HEK293 (cell line): ENCODE measurements at regions not wholly inside any gene's neighbourhood (a gene's known extent, or its start where the extent isn't known, plus 50 kb on each side); places are given as distances from the start of the nearest gene placed in this dataset.

Source experiments
- CTCF ChIA-PET: fragments of 350-600 bp; formaldehyde crosslinking; extraction: SDS; loops from one replicate; lab custom pipeline; 2021; ENCODE audit warnings: antibody characterized with exemption; lab: Yijun Ruan, JAX
- POLR2A ChIA-PET: fragments of 300-600 bp; formaldehyde crosslinking; extraction: SDS; loops from one replicate; lab custom pipeline; 2020; ENCODE audit warnings: antibody characterized with exemption, inconsistent platforms; lab: Yijun Ruan, JAX
- H3K27ac ChIP-seq: fragments of 200-500 bp; sonication (Bioruptor generic); 2 replicates; pipeline ENCODE4 v1.5.1; 2014; ENCODE audit warnings: low read depth, low read length, control low read depth, inconsistent platforms; ENCODE audit errors: extremely low read depth
- H3K36me3 ChIP-seq, 2 experiments: fragments of 200-500 bp in 1 of 2; sonication (Bioruptor generic) in 1 of 2; 1 replicate in 1 of 2; 2 replicates in 1 of 2; pipeline ENCODE4 v1.5.1; 2014 to 2017; ENCODE audit warnings: inconsistent platforms in 2 of 2, low read length in 2 of 2; ENCODE audit not compliant: control insufficient read depth in 2 of 2, insufficient read depth in 1 of 2
- H3K4me1 ChIP-seq: fragments of 200-500 bp; sonication (Bioruptor generic); 2 replicates; pipeline ENCODE4 v1.5.1; 2014; ENCODE audit warnings: mild to moderate bottlenecking, low read length, inconsistent platforms; ENCODE audit not compliant: control insufficient read depth, insufficient read depth
- H3K4me3 ChIP-seq: 2 replicates; pipeline ENCODE4 v1.5.1; 2011; ENCODE audit warnings: low read depth, mild to moderate bottlenecking, control low read depth, low read length, moderate library complexity
- H3K9me3 ChIP-seq: fragments of 200-500 bp; sonication (Bioruptor generic); 2 replicates; pipeline ENCODE4 v1.5.1; 2014; ENCODE audit warnings: low read depth, low read length, inconsistent platforms; ENCODE audit not compliant: control insufficient read depth, insufficient read depth
- GLI4 ChIP-seq: fragments of 450-650 bp; formaldehyde crosslinking; IDR thresholded peaks from 2 replicates; pipeline ENCODE4 v1.5.1; 2016; ENCODE audit warnings: missing biosample characterization, missing genetic modification characterization
- GLIS2 ChIP-seq: fragments of 450-650 bp; formaldehyde crosslinking; IDR thresholded peaks from 2 replicates; pipeline ENCODE4 v1.5.1; 2016; ENCODE audit warnings: missing biosample characterization, missing genetic modification characterization
- KLF16 ChIP-seq: fragments of 450-650 bp; formaldehyde crosslinking; IDR thresholded peaks from 2 replicates; pipeline ENCODE4 v1.5.1; 2017; ENCODE audit warnings: missing biosample characterization, missing genetic modification characterization
- PRDM2 ChIP-seq: fragments of 450-650 bp; formaldehyde crosslinking; IDR thresholded peaks from 2 replicates; pipeline ENCODE4 v1.5.1; 2016; ENCODE audit warnings: missing biosample characterization, missing genetic modification characterization, borderline replicate concordance
- SP2 ChIP-seq: fragments of 450-650 bp; formaldehyde crosslinking; IDR thresholded peaks from 2 replicates; pipeline ENCODE4 v1.5.1; 2016; ENCODE audit warnings: missing biosample characterization, missing genetic modification characterization
- TCF7L2 ChIP-seq: IDR thresholded peaks from 2 replicates; pipeline ENCODE4 v1.6.1; 2011; ENCODE audit warnings: low read depth, mild to moderate bottlenecking, inconsistent platforms, low read length, moderate library complexity, borderline replicate concordance
- ZBTB20 ChIP-seq: fragments of 450-650 bp; formaldehyde crosslinking; IDR thresholded peaks from 2 replicates; pipeline ENCODE4 v1.5.1; 2016; ENCODE audit warnings: missing biosample characterization, missing genetic modification characterization
- ZFP41 ChIP-seq: fragments of 450-650 bp; formaldehyde crosslinking; IDR thresholded peaks from 2 replicates; pipeline ENCODE4 v1.5.1; 2016; ENCODE audit warnings: missing biosample characterization, missing genetic modification characterization, borderline replicate concordance
- ZNF174 ChIP-seq: fragments of 450-650 bp; formaldehyde crosslinking; IDR thresholded peaks from 2 replicates; pipeline ENCODE4 v1.5.0; 2017; ENCODE audit warnings: missing biosample characterization, mild to moderate bottlenecking, missing genetic modification characterization
- ZNF202 ChIP-seq: fragments of 450-650 bp; formaldehyde crosslinking; IDR thresholded peaks from 2 replicates; pipeline ENCODE4 v1.5.1; 2016; ENCODE audit warnings: missing biosample characterization, missing genetic modification characterization, borderline replicate concordance
- ZNF214 ChIP-seq: fragments of 450-650 bp; formaldehyde crosslinking; IDR thresholded peaks from 2 replicates; pipeline ENCODE4 v1.5.1; 2017; ENCODE audit warnings: missing biosample characterization, mild to moderate bottlenecking, missing genetic modification characterization, borderline replicate concordance
- ZNF223 ChIP-seq: fragments of 450-650 bp; formaldehyde crosslinking; IDR thresholded peaks from 2 replicates; pipeline ENCODE4 v1.5.1; 2016; ENCODE audit warnings: missing biosample characterization, missing genetic modification characterization
- ZNF391 ChIP-seq: fragments of 450-650 bp; formaldehyde crosslinking; IDR thresholded peaks from 2 replicates; pipeline ENCODE4 v1.5.1; 2016; ENCODE audit warnings: low read depth, missing biosample characterization, missing genetic modification characterization, borderline replicate concordance
- ZNF426 ChIP-seq: fragments of 450-650 bp; formaldehyde crosslinking; IDR thresholded peaks from 2 replicates; pipeline ENCODE4 v1.5.1; 2017; ENCODE audit warnings: missing biosample characterization, missing genetic modification characterization, mild to moderate bottlenecking, inconsistent platforms, moderate library complexity
- ZNF544 ChIP-seq: fragments of 450-650 bp; formaldehyde crosslinking; IDR thresholded peaks from 2 replicates; pipeline ENCODE4 v1.5.0; 2017; ENCODE audit warnings: missing biosample characterization, missing genetic modification characterization
- ZNF549 ChIP-seq: fragments of 450-650 bp; IDR thresholded peaks from 2 replicates; pipeline ENCODE4 v1.5.1; 2018; ENCODE audit warnings: missing biosample characterization, missing genetic modification characterization, mild to moderate bottlenecking, inconsistent platforms, moderate library complexity
- ZNF558 ChIP-seq: fragments of 450-650 bp; formaldehyde crosslinking; IDR thresholded peaks from 2 replicates; pipeline ENCODE4 v1.5.1; 2016; ENCODE audit warnings: missing biosample characterization, missing genetic modification characterization
- ZNF626 ChIP-seq: fragments of 450-650 bp; sonication (Bioruptor Pico); formaldehyde crosslinking; IDR thresholded peaks from 2 replicates; pipeline ENCODE4 v1.5.1; 2018; ENCODE audit warnings: missing biosample characterization, missing genetic modification characterization, inconsistent platforms
- ZNF654 ChIP-seq: fragments of 450-650 bp; formaldehyde crosslinking; IDR thresholded peaks from 2 replicates; pipeline ENCODE4 v1.5.1; 2016; ENCODE audit warnings: low read depth, missing biosample characterization, missing genetic modification characterization
- ZNF670 ChIP-seq: fragments of 450-650 bp; formaldehyde crosslinking; IDR thresholded peaks from 2 replicates; pipeline ENCODE4 v1.5.1; 2016; ENCODE audit warnings: missing biosample characterization, missing genetic modification characterization, low read depth
- ZNF830 ChIP-seq: fragments of 450-650 bp; IDR thresholded peaks from 2 replicates; pipeline ENCODE4 v1.5.0; 2018; ENCODE audit warnings: missing biosample characterization, missing genetic modification characterization, low read depth, mild to moderate bottlenecking, moderate library complexity
- ZSCAN23 ChIP-seq: fragments of 450-650 bp; formaldehyde crosslinking; IDR thresholded peaks from 2 replicates; pipeline ENCODE4 v1.5.1; 2016; ENCODE audit warnings: missing biosample characterization, missing genetic modification characterization

DNA sequence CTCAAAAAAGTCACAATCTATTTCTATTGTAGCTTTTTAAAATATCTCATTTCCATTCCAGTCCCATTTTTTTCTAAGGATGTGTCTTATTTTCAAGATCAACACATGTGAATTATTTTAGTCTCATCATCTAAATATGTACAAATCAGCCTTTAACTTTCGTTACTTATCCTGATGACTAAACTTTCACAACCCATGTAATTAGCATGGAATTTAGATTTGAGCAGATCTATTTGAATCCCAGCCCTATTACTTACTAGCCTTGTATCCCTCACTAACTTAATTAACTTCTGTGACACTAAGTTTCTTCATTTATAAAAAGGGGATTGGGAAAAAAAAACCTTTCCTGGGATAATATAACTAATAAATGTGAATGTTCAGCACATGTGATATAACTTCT is 81.1 kb downstream of the UFM1 start:
- ChIA-PET POLR2A (no interaction called here), CTCF (no interaction called here)
- TF ChIP-seq ZNF391 (tag by site-specific recombination) (no peak), ZNF544 (tag by site-specific recombination) (no peak), ZNF214 (tag by site-specific recombination) (no peak), ZNF670 (tag by site-specific recombination) (no peak), ZNF558 (tag by site-specific recombination) (no peak), ZNF654 (tag by site-specific recombination) (no peak), ZBTB20 (tag by site-specific recombination) (no peak), ZNF549 (no peak), ZNF626 (no peak), ZNF830 (no peak), GLIS2 (tag by site-specific recombination) (no peak), ZNF174 (tag by site-specific recombination) (no peak), ZNF223 (tag by site-specific recombination) (no peak), ZFP41 (tag by site-specific recombination) (no peak), GLI4 (tag by site-specific recombination) (no peak), KLF16 (tag by site-specific recombination) (no peak), ZNF202 (tag by site-specific recombination) (no peak), PRDM2 (tag by site-specific recombination) (no peak), ZSCAN23 (tag by site-specific recombination) (no peak)
- Histone ChIP-seq H3K4me3 (no peak overlapping the region), H3K4me1 (no peaks in the 10 kb centered on the region), H3K9me3 (no peaks in the 10 kb centered on the region), H3K27ac (no peak overlapping the region), H3K36me3 (no peaks in the 10 kb centered on the region)

DNA sequence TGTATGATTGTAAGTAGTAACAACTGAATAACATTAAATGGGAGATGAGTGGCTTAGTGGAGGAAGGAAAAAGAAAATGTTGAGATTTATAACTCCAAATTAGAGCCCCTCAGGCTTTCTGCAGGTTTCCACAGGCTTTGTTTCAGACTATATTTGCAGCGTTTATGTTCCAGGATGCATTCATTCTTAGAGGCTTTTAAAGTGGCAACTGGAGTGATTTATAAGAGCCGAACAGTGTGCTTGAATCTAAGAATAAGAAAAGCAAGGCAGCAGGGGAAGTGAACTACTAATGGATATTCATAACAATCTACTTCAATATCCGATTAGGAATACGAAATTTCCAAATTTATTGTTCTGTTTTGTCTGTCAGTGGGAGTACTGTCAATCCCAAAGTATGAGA is 91.0 kb downstream of the UFM1 start:
- Histone ChIP-seq H3K27ac (no peak overlapping the region), H3K36me3 (no peaks in the 10 kb centered on the region), H3K4me3 (no peak overlapping the region), H3K9me3 (no peaks in the 10 kb centered on the region)
- ChIA-PET CTCF (no interaction called here), POLR2A (no interaction called here)
- TF ChIP-seq ZNF830, result no peak
- TF ChIP-seq, all 188 proteins: peak for 0
- H3K4me1 ChIP-seq, result no peaks in the 10 kb centered on the region

- POLR2A ChIA-PET, result no interaction called here
- CTCF ChIA-PET, result no interaction called here
- Histone ChIP-seq H3K36me3 (no peaks in the 10 kb centered on the region), H3K9me3 (no peaks in the 10 kb centered on the region), H3K4me1 (no peaks in the 10 kb centered on the region), H3K27ac (no peak overlapping the region), H3K4me3 (no peak overlapping the region)
- TF ChIP-seq TCF7L2, result no peak
- no peak for TF ChIP-seq ZNF626
- no peak for TF ChIP-seq SP2 (tag by site-specific recombination)
- no peak for TF ChIP-seq ZNF426 (tag by site-specific recombination)
Observed at GRCh38 chr13:38444904-38445303, 95.3 kb downstream of the UFM1 start.
